H9 (cell line): ENCODE measurements at regions not wholly inside any gene's neighbourhood (a gene's known extent, or its start where the extent isn't known, plus 50 kb on each side); places are given as distances from the start of the nearest gene placed in this dataset.

ENCODE experiments used
- DNase-seq: peaks from one replicate; pipeline ENCODE4 v3.0.0-alpha.2; 2017
- H2AFZ ChIP-seq: one replicate; pipeline ENCODE4 v1.6.1; 2013; ENCODE audit warnings: mild to moderate bottlenecking, low read length, control low read depth, moderate library complexity
- H2AK5ac ChIP-seq: 2 replicates; pipeline ENCODE4 v1.6.1; 2013; ENCODE audit warnings: low read length, control low read depth, mixed read lengths; ENCODE audit not compliant: insufficient read length
- H2BK120ac ChIP-seq: one replicate; pipeline ENCODE4 v1.6.1; 2013; ENCODE audit warnings: low read depth, mild to moderate bottlenecking, low read length, control low read depth, inconsistent platforms; ENCODE audit not compliant: poor library complexity, severe bottlenecking
- H2BK12ac ChIP-seq: 2 replicates; pipeline ENCODE4 v1.6.1; 2013; ENCODE audit warnings: low read length, control low read depth, mixed read lengths, low read depth; ENCODE audit not compliant: insufficient read length
- H2BK15ac ChIP-seq: 2 replicates; pipeline ENCODE4 v1.6.1; 2013; ENCODE audit warnings: low read depth, low read length, control low read depth
- H2BK20ac ChIP-seq: one replicate; pipeline ENCODE4 v1.6.1; 2013; ENCODE audit warnings: low read depth, mild to moderate bottlenecking, low read length, control low read depth, inconsistent platforms; ENCODE audit not compliant: poor library complexity, severe bottlenecking
- H2BK5ac ChIP-seq: 2 replicates; pipeline ENCODE4 v1.6.1; 2013; ENCODE audit warnings: low read length, control low read depth, mixed read lengths; ENCODE audit not compliant: insufficient read length
- H3K14ac ChIP-seq: 2 replicates; pipeline ENCODE4 v1.6.1; 2013; ENCODE audit warnings: low read length, control low read depth; ENCODE audit not compliant: insufficient read depth
- H3K18ac ChIP-seq: 2 replicates; pipeline ENCODE4 v1.6.1; 2013; ENCODE audit warnings: low read depth, mild to moderate bottlenecking, mixed read lengths, low read length, control low read depth; ENCODE audit not compliant: insufficient read length
- H3K23ac ChIP-seq: 2 replicates; pipeline ENCODE4 v1.6.1; 2013; ENCODE audit warnings: low read length, control low read depth, mixed read lengths, low read depth; ENCODE audit not compliant: insufficient read length
- H3K23me2 ChIP-seq: 2 replicates; pipeline ENCODE4 v1.6.1; 2013; ENCODE audit warnings: low read depth, mild to moderate bottlenecking, mixed read lengths, low read length, control low read depth; ENCODE audit not compliant: insufficient read length, poor library complexity, severe bottlenecking
- H3K27ac ChIP-seq: 2 replicates; pipeline ENCODE4 v1.5.1; 2013; ENCODE audit warnings: low read length, control low read depth, mixed read lengths, low read depth; ENCODE audit not compliant: insufficient read length
- H3K27me3 ChIP-seq: 2 replicates; pipeline ENCODE4 v1.6.1; 2013; ENCODE audit warnings: low read length, control low read depth, inconsistent platforms; ENCODE audit not compliant: insufficient read depth
- H3K4ac ChIP-seq: 2 replicates; pipeline ENCODE4 v1.6.1; 2013; ENCODE audit warnings: low read depth, mild to moderate bottlenecking, control low read depth, inconsistent platforms, low read length, moderate library complexity
- H3K4me1 ChIP-seq: 2 replicates; pipeline ENCODE4 v1.6.1; 2013; ENCODE audit warnings: low read length, control low read depth, inconsistent platforms; ENCODE audit not compliant: insufficient read depth
- H3K4me2 ChIP-seq: 2 replicates; pipeline ENCODE4 v1.6.1; 2013; ENCODE audit warnings: low read length, control low read depth, mixed read lengths; ENCODE audit not compliant: insufficient read length, insufficient read depth
- H3K56ac ChIP-seq: 2 replicates; pipeline ENCODE4 v1.6.1; 2013; ENCODE audit warnings: low read depth, mild to moderate bottlenecking, mixed read lengths, low read length, control low read depth; ENCODE audit not compliant: insufficient read length
- H3K79me1 ChIP-seq: 2 replicates; pipeline ENCODE4 v1.6.1; 2013; ENCODE audit warnings: low read depth, mild to moderate bottlenecking, moderate library complexity, low read length, control low read depth, inconsistent platforms; ENCODE audit not compliant: insufficient read depth, poor library complexity, severe bottlenecking
- H3K79me2 ChIP-seq: 2 replicates; pipeline ENCODE4 v1.6.1; 2013; ENCODE audit warnings: low read length, control low read depth, inconsistent platforms; ENCODE audit not compliant: insufficient read depth
- H3K9ac ChIP-seq: 2 replicates; pipeline ENCODE4 v1.6.1; 2013; ENCODE audit warnings: low read length, control low read depth, mixed read lengths; ENCODE audit not compliant: insufficient read length; ENCODE audit errors: extremely low read depth
- H3K9me3 ChIP-seq: one replicate; pipeline ENCODE4 v1.6.1; 2013; ENCODE audit warnings: low read depth, low read length, inconsistent platforms; ENCODE audit not compliant: control insufficient read depth
- H3T11ph ChIP-seq: one replicate; pipeline ENCODE4 v1.6.1; 2013; ENCODE audit warnings: mild to moderate bottlenecking, low read length, control low read depth, inconsistent platforms
- H4K20me1 ChIP-seq: one replicate; pipeline ENCODE4 v1.6.1; 2013; ENCODE audit not compliant: control insufficient read depth, insufficient read length, insufficient read depth
- H4K5ac ChIP-seq: 2 replicates; pipeline ENCODE4 v1.6.1; 2013; ENCODE audit warnings: low read depth, mild to moderate bottlenecking, mixed read lengths, low read length, control low read depth; ENCODE audit not compliant: insufficient read length
- H4K8ac ChIP-seq: replicated peaks from 2 replicates; pipeline ENCODE4 v1.6.1; 2013; ENCODE audit warnings: low read length, control low read depth, mixed read lengths, low read depth; ENCODE audit not compliant: insufficient read length
- H4K91ac ChIP-seq: 2 replicates; pipeline ENCODE4 v1.6.1; 2013; ENCODE audit warnings: low read depth, mild to moderate bottlenecking, moderate library complexity, mixed read lengths, low read length, control low read depth; ENCODE audit not compliant: insufficient read length
- H3K27ac Mint-ChIP-seq, 3 experiments: 2 replicates in 2 of 3; 3 replicates in 1 of 3; pipeline ENCODE4 v1.8.0; 2020 to 2021; ENCODE audit warnings: mixed read lengths in 3 of 3, mild to moderate bottlenecking in 1 of 3, moderate library complexity in 1 of 3
- H3K27me3 Mint-ChIP-seq: 2 replicates; pipeline ENCODE4 v1.8.0; 2021; ENCODE audit warnings: low read depth, mild to moderate bottlenecking, moderate library complexity, mixed read lengths
- H3K36me3 Mint-ChIP-seq, 3 experiments: 2 replicates in 2 of 3; 3 replicates in 1 of 3; pipeline ENCODE4 v1.8.0; 2020 to 2021; ENCODE audit warnings: low read depth in 3 of 3, mixed read lengths in 3 of 3; ENCODE audit not compliant: insufficient read depth in 1 of 3
- H3K4me1 Mint-ChIP-seq, 2 experiments: 2 replicates each; pipeline ENCODE4 v1.8.0; 2020; ENCODE audit warnings: mixed read lengths in 2 of 2
- H3K4me3 Mint-ChIP-seq, 2 experiments: 2 replicates in 1 of 2; 3 replicates in 1 of 2; pipeline ENCODE4 v1.8.0; 2020 to 2021; ENCODE audit warnings: mild to moderate bottlenecking in 2 of 2, mixed read lengths in 2 of 2, moderate library complexity in 1 of 2
- H3K9me3 Mint-ChIP-seq, 2 experiments: 2 replicates in 1 of 2; 3 replicates in 1 of 2; pipeline ENCODE4 v1.8.0; 2020; ENCODE audit warnings: mild to moderate bottlenecking in 2 of 2, mixed read lengths in 2 of 2, moderate library complexity in 1 of 2
- CTCF ChIP-seq: fragments of 200-600 bp; sonication (generic); conservative IDR thresholded peaks from 3 replicates; pipeline ENCODE4 v1.8.0; 2021; ENCODE audit warnings: antibody characterized with exemption, mild to moderate bottlenecking
- whole genome bisulfite sequencing: extraction: QIAGEN DNeasy Blood & Tissue Kit; methylation state at CpG from one replicate; pipeline ENCODE4 v1.1.7; 2013; ENCODE audit warnings: missing lambda C conversion rate, low lambda C conversion rate, mixed read lengths; ENCODE audit not compliant: insufficient read length; ENCODE audit errors: extremely low coverage; 5-methylcytosine and 5-hydroxymethylcytosine counted together

- Histone ChIP-seq H3K14ac (no peak overlapping the region), H3K23ac (no peak overlapping the region), H2AFZ (no peak overlapping the region), H3K4me1 (no peaks in the 10 kb centered on the region), H3K79me2 (no peaks in the 10 kb centered on the region), H3K4me2 (no peak overlapping the region), H4K91ac (no peak overlapping the region), H4K20me1 (no peaks in the 10 kb centered on the region), H2BK12ac (no peak overlapping the region), H2BK20ac (no peak overlapping the region), H2AK5ac (no peak overlapping the region), H2BK120ac (no peak overlapping the region), H3K9me3 (no peaks in the 10 kb centered on the region), H3K9ac (no peak overlapping the region), H3K4ac (no peak overlapping the region), H3K79me1 (no peaks in the 10 kb centered on the region), H3K18ac (no peak overlapping the region), H3T11ph (no peak overlapping the region), H3K27ac (no peak overlapping the region), H3K27me3 (no peaks in the 10 kb centered on the region), H3K56ac (no peak overlapping the region), H2BK15ac (no peak overlapping the region), H2BK5ac (no peak overlapping the region), H4K8ac (no peak overlapping the region), H3K23me2 (no peaks in the 10 kb centered on the region), H4K5ac (no peak overlapping the region)
- no CpG with 5 or more reads among the region's 6 CpGs for WGBS
- 0 out of 4 replicates have a peak, but pooled peaks cover 0 to 2% of the 10 kb centered on the region in 2 experiments for H3K4me1 Mint-ChIP-seq
- no peaks in the 10 kb centered on the region for H3K27me3 Mint-ChIP-seq
- TF ChIP-seq CTCF = no peak
- no peak overlapping the region for H3K4me3 Mint-ChIP-seq
- H3K9me3 Mint-ChIP-seq = peaks cover 49 to 51% of the 10 kb centered on the region in 2 experiments
- H3K27ac Mint-ChIP-seq = no peak overlapping the region
- no peak for DNase-seq
- peaks cover 12 to 48% (median 22%) of the 10 kb centered on the region in 3 experiments for H3K36me3 Mint-ChIP-seq
Observed at GRCh38 chr2:60116161-60116875, 437.1 kb downstream of the BCL11A start.
